GM23248 (cell line): ENCODE measurements at regions not wholly inside any gene's neighbourhood (a gene's known extent, or its start where the extent isn't known, plus 50 kb on each side); places are given as distances from the start of the nearest gene placed in this dataset.
"Not testable (repeated sequence)": the region's sequence is repeated elsewhere in the genome, so short reads cannot be mapped to it uniquely, and the experiment has no call there.

Experiments used
- DNase-seq: peaks from one replicate; pipeline ENCODE4 v3.0.0-alpha.2; 2015
- H2AFZ ChIP-seq: fragments of 200-600 bp; sonication (generic); 2 replicates; pipeline ENCODE4 v1.6.1; 2016; ENCODE audit warnings: antibody characterized with exemption
- H3F3A ChIP-seq: fragments of 200-600 bp; sonication (generic); 2 replicates; pipeline ENCODE4 v1.6.1; 2016; ENCODE audit warnings: mild to moderate bottlenecking, antibody characterized with exemption, mixed run types; ENCODE audit not compliant: insufficient read depth
- H3K27ac ChIP-seq: fragments of 200-600 bp; sonication (generic); 2 replicates; pipeline ENCODE4 v1.5.1; 2016; ENCODE audit warnings: mild to moderate bottlenecking
- H3K27me3 ChIP-seq: fragments of 200-600 bp; sonication (generic); replicated peaks from 2 replicates; pipeline ENCODE4 v1.6.1; 2016; ENCODE audit warnings: mild to moderate bottlenecking; ENCODE audit not compliant: insufficient read depth
- H3K36me3 ChIP-seq: fragments of 200-600 bp; sonication (generic); 2 replicates; pipeline ENCODE4 v1.6.1; 2016; ENCODE audit warnings: low read depth, mild to moderate bottlenecking
- H3K4me1 ChIP-seq: fragments of 200-600 bp; sonication (generic); 2 replicates; pipeline ENCODE4 v1.6.1; 2016; ENCODE audit warnings: mild to moderate bottlenecking; ENCODE audit not compliant: insufficient read depth
- H3K4me2 ChIP-seq: fragments of 200-600 bp; sonication (generic); one replicate; pipeline ENCODE4 v1.6.1; 2016; ENCODE audit warnings: mild to moderate bottlenecking; ENCODE audit not compliant: unreplicated experiment
- H3K4me3 ChIP-seq: fragments of 200-600 bp; sonication (generic); 2 replicates; pipeline ENCODE4 v1.5.1; 2016; ENCODE audit warnings: mild to moderate bottlenecking
- H3K79me2 ChIP-seq: fragments of 200-600 bp; sonication (generic); 2 replicates; pipeline ENCODE4 v1.6.1; 2016; ENCODE audit warnings: mild to moderate bottlenecking; ENCODE audit not compliant: insufficient read depth
- H3K9ac ChIP-seq: fragments of 200-600 bp; sonication (generic); 2 replicates; pipeline ENCODE4 v1.6.1; 2016; ENCODE audit warnings: mild to moderate bottlenecking
- H3K9me2 ChIP-seq: fragments of 200-600 bp; sonication (generic); 2 replicates; pipeline ENCODE4 v1.6.1; 2016; ENCODE audit warnings: mixed run types, mild to moderate bottlenecking, moderate library complexity; ENCODE audit not compliant: insufficient read depth
- H3K9me3 ChIP-seq: fragments of 200-600 bp; sonication (generic); one replicate; pipeline ENCODE4 v1.6.1; 2017; ENCODE audit warnings: low read depth
- H4K20me1 ChIP-seq: fragments of 200-600 bp; sonication (generic); 2 replicates; pipeline ENCODE4 v1.6.0; 2016; ENCODE audit not compliant: insufficient read depth
- EZH2 ChIP-seq: fragments of 200-600 bp; sonication (generic); IDR thresholded peaks from 2 replicates; pipeline ENCODE4 v1.6.1; 2018; ENCODE audit warnings: antibody characterized with exemption, mild to moderate bottlenecking; ENCODE audit not compliant: insufficient read depth, poor library complexity, severe bottlenecking
- EZH2phosphoT487 ChIP-seq: fragments of 200-600 bp; sonication (generic); IDR thresholded peaks from 2 replicates; pipeline ENCODE4 v1.6.1; 2018; ENCODE audit warnings: antibody characterized with exemption, moderate library complexity, mild to moderate bottlenecking, low read depth; ENCODE audit not compliant: insufficient read depth
- WGBS, 2 experiments: methylation state at CpG; one replicate each; pipeline ENCODE4 v1.1.6; 2015 to 2017; ENCODE audit warnings: low lambda C conversion rate in 2 of 2, low coverage in 1 of 2; ENCODE audit errors: missing lambda C conversion rate in 2 of 2; 5-methylcytosine and 5-hydroxymethylcytosine counted together
- in situ Hi-C: fragments of 300-500 bp; cut with MboI; formaldehyde crosslinking; loops from 2 replicates; pipeline ENCODE4 v1.15.0; 2020

DNA sequence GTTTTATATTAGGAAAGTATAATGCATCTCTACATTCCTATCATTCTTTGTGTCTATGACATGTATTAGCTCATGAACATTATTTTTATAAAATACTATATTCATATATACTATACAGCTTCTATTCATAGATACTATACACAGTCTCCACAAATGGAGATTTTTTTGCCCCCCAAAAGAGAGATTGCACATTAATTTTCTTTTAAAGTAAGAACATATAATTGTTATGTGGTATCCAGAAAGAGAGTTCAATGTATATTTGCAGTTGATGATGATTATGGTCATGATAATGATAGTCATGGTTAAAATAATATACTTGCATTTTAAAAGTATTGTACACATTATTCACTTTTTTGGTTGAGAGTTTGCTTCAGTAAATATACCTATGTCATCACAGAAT lies 445.3 kb downstream of the DSC3 start:
- Histone ChIP-seq H3F3A (no peaks in the 10 kb centered on the region), H3K9ac (no peak overlapping the region), H3K79me2 (no peaks in the 10 kb centered on the region), H3K36me3 (no peaks in the 10 kb centered on the region), H2AFZ (no peak overlapping the region), H3K4me2 (no peak overlapping the region), H3K27ac (no peak overlapping the region), H3K9me3 (no peaks in the 10 kb centered on the region), H3K4me1 (no peaks in the 10 kb centered on the region), H3K27me3 (no peaks in the 10 kb centered on the region), H3K4me3 (no peak overlapping the region), H4K20me1 (no peaks in the 10 kb centered on the region), H3K9me2 (no peaks in the 10 kb centered on the region)
- no peak for TF ChIP-seq EZH2phosphoT487
- no peak for TF ChIP-seq EZH2
- DNase-seq, result no peak
- in situ Hi-C loops, result no loop called here

- Histone ChIP-seq H3K4me2 (no peak overlapping the region), H3F3A (no peaks in the 10 kb centered on the region), H3K79me2 (no peaks in the 10 kb centered on the region), H3K27me3 (no peaks in the 10 kb centered on the region), H3K4me1 (no peaks in the 10 kb centered on the region), H3K4me3 (no peak overlapping the region), H3K9ac (no peak overlapping the region), H3K36me3 (no peaks in the 10 kb centered on the region), H2AFZ (no peak overlapping the region), H3K9me2 (no peaks in the 10 kb centered on the region), H4K20me1 (no peaks in the 10 kb centered on the region), H3K27ac (no peak overlapping the region), H3K9me3 (no peaks in the 10 kb centered on the region)
- no peak for DNase-seq
- in situ Hi-C loops, result no loop called here
- TF ChIP-seq EZH2phosphoT487, result no peak
- TF ChIP-seq EZH2, result no peak
These were observed 445.9 kb downstream of the DSC3 start for GRCh38 chr18:30596635-30597034.

- no peak overlapping the region for H2AFZ ChIP-seq
- DNase-seq, result no peak
- H3K4me3 ChIP-seq, result no peak overlapping the region
- no peaks in the 10 kb centered on the region for H3K27me3 ChIP-seq
- TF ChIP-seq EZH2, result no peak
- TF ChIP-seq EZH2phosphoT487, result no peak
- H3K4me2 ChIP-seq, result no peak overlapping the region
- H3K27ac ChIP-seq, result no peak overlapping the region
- no peak overlapping the region for H3K9ac ChIP-seq
- H3K79me2 ChIP-seq, result no peaks in the 10 kb centered on the region
- no peaks in the 10 kb centered on the region for H3K36me3 ChIP-seq
- no peaks in the 10 kb centered on the region for H4K20me1 ChIP-seq
- H3K9me2 ChIP-seq, result no peaks in the 10 kb centered on the region
- no peaks in the 10 kb centered on the region for H3K4me1 ChIP-seq
- no peaks in the 10 kb centered on the region for H3K9me3 ChIP-seq
- H3F3A ChIP-seq, result no peaks in the 10 kb centered on the region
- in situ Hi-C loops, result no loop called here
- WGBS, 2 experiments, result 27 to 35% methylated on average over 1 of the region's 1 CpG
These were observed 446.6 kb downstream of the DSC3 start for GRCh38 chr18:30595942-30596341.

DNA sequence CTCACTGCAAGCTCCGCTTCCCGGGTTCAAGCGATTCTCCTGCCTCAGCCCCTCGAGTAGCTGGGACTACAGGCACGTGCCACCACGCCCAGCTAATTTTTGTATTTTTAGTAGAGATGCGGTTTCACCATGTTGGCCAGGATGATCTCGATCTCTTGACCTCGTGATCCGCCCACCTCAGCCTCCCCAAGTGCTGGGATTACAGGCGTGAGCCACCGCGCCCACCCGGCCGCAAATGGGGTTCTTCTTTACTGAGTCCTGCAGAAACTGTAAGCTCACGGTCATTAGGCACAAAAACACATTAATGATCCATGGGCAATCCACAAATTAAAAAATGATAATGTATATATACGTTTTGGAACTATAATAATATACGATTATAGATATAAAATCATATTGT lies 447.6 kb downstream of the DSC3 start:
- in situ Hi-C loops, H3F3A ChIP-seq, H3K9me3 ChIP-seq, H3K27me3 ChIP-seq, H3K4me2 ChIP-seq, H3K27ac ChIP-seq, H3K4me3 ChIP-seq, H3K9me2 ChIP-seq, DNase-seq, H3K4me1 ChIP-seq, H3K9ac ChIP-seq, H2AFZ ChIP-seq, H3K79me2 ChIP-seq, H3K36me3 ChIP-seq, H4K20me1 ChIP-seq: not testable (repeated sequence)
- WGBS, 2 experiments, result 58 to 59% methylated on average over 18 of the region's 18 CpGs

GRCh38 chr18:30591462-30591861 lies 451.1 kb downstream of the DSC3 start:
- H3K36me3 ChIP-seq, result no peaks in the 10 kb centered on the region
- in situ Hi-C loops, result no loop called here
- no peaks in the 10 kb centered on the region for H3K27me3 ChIP-seq

More at GRCh38 chr18:30591462-30591861, 451.1 kb downstream of the DSC3 start:
- H3K27ac ChIP-seq, result no peak overlapping the region
- H3K9me2 ChIP-seq, result no peaks in the 10 kb centered on the region
- TF ChIP-seq EZH2phosphoT487, result no peak
- TF ChIP-seq EZH2, result no peak
- H3K4me2 ChIP-seq, result no peak overlapping the region
- H3K4me1 ChIP-seq, result no peaks in the 10 kb centered on the region
- H3K79me2 ChIP-seq, result no peaks in the 10 kb centered on the region
- DNase-seq, result no peak
- H3K9ac ChIP-seq, result no peak overlapping the region
- no peaks in the 10 kb centered on the region for H3F3A ChIP-seq
- H2AFZ ChIP-seq, result no peak overlapping the region
- H3K9me3 ChIP-seq, result no peaks in the 10 kb centered on the region
- no peak overlapping the region for H3K4me3 ChIP-seq
- H4K20me1 ChIP-seq, result no peaks in the 10 kb centered on the region
